IPS DF 19.7 (cell line): ENCODE measurements at regions not wholly inside any gene's neighbourhood (a gene's known extent, or its start where the extent isn't known, plus 50 kb on each side); places are given as distances from the start of the nearest gene placed in this dataset.

Source experiments
- DNase-seq: peaks from one replicate; pipeline ENCODE4 v3.0.0-alpha.2; 2013; ENCODE audit warnings: low read depth, low spot score

- no peak for DNase-seq
Observed at GRCh38 chr9:126240835-126241234, 85.8 kb upstream of the MVB12B start.

- DNase-seq, result no peak
Observed at GRCh38 chr9:126248680-126249079, 77.9 kb upstream of the MVB12B start.

GRCh38 chr9:126261584-126262356 lies 64.9 kb upstream of the MVB12B start:
- no peak for DNase-seq

- DNase-seq, result no peak
Observed at GRCh38 chr9:126262738-126263137, 63.9 kb upstream of the MVB12B start.

GRCh38 chr9:126270556-126270955 lies 56.1 kb upstream of the MVB12B start:
- no peak for DNase-seq

GRCh38 chr9:126275386-126276001 lies 51.1 kb upstream of the MVB12B start:
- peak; percentile 15 for DNase-seq

GRCh38 chr9:126276056-126276728 lies 50.4 kb upstream of the MVB12B start:
- DNase-seq, result no peak
